HG03045 (cell line): ENCODE measurements at regions not wholly inside any gene's neighbourhood (a gene's known extent, or its start where the extent isn't known, plus 50 kb on each side); places are given as distances from the start of the nearest gene placed in this dataset.

Experiments used
- ATAC-seq: cut with Tn5 transposase; IDR thresholded peaks from one replicate; pipeline ENCODE4 v1.9.1; 2021; ENCODE audit warnings: mild to moderate bottlenecking, moderate library complexity; ENCODE audit not compliant: unreplicated experiment

GRCh38 chr12:97082029-97082428, 175.0 kb downstream of the NEDD1 start:
- no peak for ATAC-seq

- ATAC-seq: no peak
Measured at GRCh38 chr12:97093187-97093683, 186.2 kb downstream of the NEDD1 start.

GRCh38 chr12:97097734-97098133, 190.7 kb downstream of the NEDD1 start:
- no peak for ATAC-seq

- no peak for ATAC-seq
Measured at GRCh38 chr12:97109441-97109840, 202.4 kb downstream of the NEDD1 start.

- ATAC-seq: no peak
Measured at GRCh38 chr12:97112136-97112535, 205.1 kb downstream of the NEDD1 start.

- no peak for ATAC-seq
Measured at GRCh38 chr12:97118796-97119375, 211.8 kb downstream of the NEDD1 start.

GRCh38 chr12:97127061-97127460, 220.0 kb downstream of the NEDD1 start:
- ATAC-seq: no peak

GRCh38 chr12:97131220-97131981, 224.3 kb downstream of the NEDD1 start:
- no peak for ATAC-seq

GRCh38 chr12:97132270-97132669, 225.2 kb downstream of the NEDD1 start:
- ATAC-seq: no peak

- ATAC-seq: no peak
Measured at GRCh38 chr12:97134495-97134894, 227.4 kb downstream of the NEDD1 start.

GRCh38 chr12:97140355-97140754, 233.3 kb downstream of the NEDD1 start:
- ATAC-seq: no peak

- ATAC-seq: no peak
Measured at GRCh38 chr12:97142737-97143410, 235.8 kb downstream of the NEDD1 start.

GRCh38 chr12:97148941-97149559, 242.0 kb downstream of the NEDD1 start:
- ATAC-seq: peak; percentile 99

GRCh38 chr12:97151481-97151880, 244.4 kb downstream of the NEDD1 start:
- no peak for ATAC-seq

GRCh38 chr12:97159377-97159776, 252.3 kb downstream of the NEDD1 start:
- ATAC-seq: no peak

- ATAC-seq: no peak
Measured at GRCh38 chr12:97160277-97160676, 253.2 kb downstream of the NEDD1 start.

GRCh38 chr12:97162173-97162572, 255.1 kb downstream of the NEDD1 start:
- ATAC-seq: no peak

GRCh38 chr12:97164936-97165335, 257.9 kb downstream of the NEDD1 start:
- ATAC-seq: no peak

GRCh38 chr12:97167598-97167997, 260.5 kb downstream of the NEDD1 start:
- no peak for ATAC-seq

GRCh38 chr12:97168804-97169203, 261.7 kb downstream of the NEDD1 start:
- ATAC-seq: no peak

- ATAC-seq: no peak
Measured at GRCh38 chr12:97169889-97170567, 263.0 kb downstream of the NEDD1 start.
